GM12872 (cell line): ENCODE measurements at regions not wholly inside any gene's neighbourhood (a gene's known extent, or its start where the extent isn't known, plus 50 kb on each side); places are given as distances from the start of the nearest gene placed in this dataset.

ENCODE experiments used
- TF ChIP-seq, protein P1 (sequence below): IDR thresholded peaks from 3 replicates; pipeline ENCODE4 v1.5.1; 2011; ENCODE audit warnings: low read depth, mild to moderate bottlenecking, low read length, moderate library complexity; ENCODE audit not compliant: insufficient read depth

DNA sequence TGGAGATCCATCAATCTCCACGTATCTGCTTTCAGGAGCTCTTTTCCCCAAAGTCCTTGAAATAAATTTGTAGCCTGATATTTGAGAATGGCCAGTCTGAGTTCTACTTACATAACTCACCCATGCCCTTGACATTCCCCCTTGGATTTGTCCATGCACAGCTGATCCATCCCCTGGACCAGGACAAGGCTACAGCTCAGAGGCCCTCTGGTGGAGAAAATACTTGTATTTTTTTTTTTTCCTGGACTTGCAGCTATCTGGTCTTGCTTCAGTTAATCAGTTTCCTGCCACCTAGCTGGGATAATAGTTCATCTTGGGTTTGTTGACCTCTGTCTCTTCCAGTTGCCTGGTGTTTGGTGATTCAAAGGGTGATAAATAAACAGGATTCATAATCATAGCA lies 467.6 kb downstream of the DHX35 start:
- TF ChIP-seq, protein P1, sequence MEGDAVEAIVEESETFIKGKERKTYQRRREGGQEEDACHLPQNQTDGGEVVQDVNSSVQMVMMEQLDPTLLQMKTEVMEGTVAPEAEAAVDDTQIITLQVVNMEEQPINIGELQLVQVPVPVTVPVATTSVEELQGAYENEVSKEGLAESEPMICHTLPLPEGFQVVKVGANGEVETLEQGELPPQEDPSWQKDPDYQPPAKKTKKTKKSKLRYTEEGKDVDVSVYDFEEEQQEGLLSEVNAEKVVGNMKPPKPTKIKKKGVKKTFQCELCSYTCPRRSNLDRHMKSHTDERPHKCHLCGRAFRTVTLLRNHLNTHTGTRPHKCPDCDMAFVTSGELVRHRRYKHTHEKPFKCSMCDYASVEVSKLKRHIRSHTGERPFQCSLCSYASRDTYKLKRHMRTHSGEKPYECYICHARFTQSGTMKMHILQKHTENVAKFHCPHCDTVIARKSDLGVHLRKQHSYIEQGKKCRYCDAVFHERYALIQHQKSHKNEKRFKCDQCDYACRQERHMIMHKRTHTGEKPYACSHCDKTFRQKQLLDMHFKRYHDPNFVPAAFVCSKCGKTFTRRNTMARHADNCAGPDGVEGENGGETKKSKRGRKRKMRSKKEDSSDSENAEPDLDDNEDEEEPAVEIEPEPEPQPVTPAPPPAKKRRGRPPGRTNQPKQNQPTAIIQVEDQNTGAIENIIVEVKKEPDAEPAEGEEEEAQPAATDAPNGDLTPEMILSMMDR: peak; percentile 33; the same call in 1 of the 3 replicates

GRCh38 chr20:39424962-39425678 lies 463.0 kb downstream of the DHX35 start:
- TF ChIP-seq, protein P1: no peak

DNA sequence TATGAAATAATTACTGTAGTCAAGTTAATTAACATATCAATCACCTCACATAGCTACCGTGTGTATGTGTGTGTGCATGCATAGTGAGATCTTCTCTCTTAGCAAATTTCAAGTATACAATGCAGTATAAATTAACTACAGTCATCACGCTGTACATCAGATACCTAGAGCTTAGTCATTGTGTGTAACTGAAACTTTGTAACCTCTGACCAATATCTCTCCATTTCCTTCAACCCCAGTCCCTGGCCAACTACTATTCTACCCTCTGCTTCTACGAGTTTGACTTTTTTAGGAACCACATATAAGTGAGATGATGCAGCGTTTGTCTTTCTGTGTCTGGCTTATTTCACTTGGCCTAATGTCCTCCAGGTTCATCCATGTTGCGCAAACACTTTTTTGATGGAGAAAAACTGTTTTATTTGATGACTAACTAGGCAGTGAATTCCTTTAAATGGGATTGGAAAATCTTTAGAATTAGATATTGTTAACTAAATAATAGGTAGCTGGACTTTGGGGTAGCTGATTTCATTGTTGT lies 459.5 kb downstream of the DHX35 start:
- TF ChIP-seq, protein P1: no peak

DNA sequence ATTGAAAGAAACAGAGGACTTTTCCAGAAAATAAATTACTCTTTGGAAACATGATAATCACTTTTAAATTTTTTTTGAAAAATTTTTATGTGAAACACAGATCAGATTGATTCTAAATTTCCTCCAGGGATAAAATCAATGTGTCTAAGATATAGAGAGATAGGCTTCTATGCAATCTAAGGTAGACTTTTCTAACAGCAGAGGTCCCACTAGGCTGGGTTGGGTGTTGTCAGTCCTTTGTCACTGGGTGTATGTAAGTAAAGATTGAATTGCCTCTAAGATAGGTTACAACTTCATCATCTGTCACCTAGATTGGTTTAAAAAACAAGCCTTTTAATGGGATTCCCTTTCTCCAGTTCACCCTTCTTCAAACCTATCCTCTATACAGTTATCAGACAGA lies 449.9 kb downstream of the DHX35 start:
- TF ChIP-seq, protein P1: no peak

DNA sequence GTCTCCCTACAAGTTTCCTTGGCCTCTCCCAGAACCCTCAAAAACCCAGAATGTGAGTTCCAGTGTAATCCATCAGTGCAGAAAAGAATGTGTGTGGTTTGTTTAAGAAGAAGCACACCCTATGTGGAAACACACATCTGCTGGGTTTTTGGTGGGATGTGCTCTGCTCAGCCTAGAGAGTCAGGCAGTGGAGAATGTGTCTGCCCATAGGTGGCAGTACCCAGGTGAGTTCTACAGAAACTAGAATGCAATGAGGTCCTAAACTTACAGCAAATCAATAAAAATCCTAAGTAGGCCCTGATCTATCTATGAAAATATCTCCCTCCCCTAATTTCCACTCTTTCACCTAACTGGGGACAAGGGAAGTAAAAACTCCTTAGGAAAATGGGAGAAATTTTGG lies 437.3 kb downstream of the DHX35 start:
- TF ChIP-seq, protein P1: peak; percentile 27; the same call in 1 of the 3 replicates

- TF ChIP-seq, protein P1: 0 out of 3 replicates have a peak, but pooled peaks have one; percentile 12
Observed at GRCh38 chr20:39398656-39399055, 436.5 kb downstream of the DHX35 start.

GRCh38 chr20:39397646-39398045 lies 435.5 kb downstream of the DHX35 start:
- TF ChIP-seq, protein P1: no peak
